ENCODE measurements at regions not wholly inside any gene's neighbourhood (a gene's known extent, or its start where the extent isn't known, plus 50 kb on each side); places are given as distances from the start of the nearest gene placed in this dataset.

GRCh38 chr2:200044453-200044852 is 89.1 kb downstream of the MAIP1 start:
- intact Hi-C loops (cut with micrococcal nuclease): no loop called here
- H3K36me3 Mint-ChIP-seq (ENCODE audit: low read depth): no peaks in the 10 kb centered on the region
- DNase-seq (no peak), ATAC-seq (no peak)
- H3K9me3 Mint-ChIP-seq: peaks cover 16% of the 10 kb centered on the region
- TF ChIP-seq CTCF (IDR thresholded peaks at IDR 0.05): no peak
- no peak overlapping the region for H3K27ac Mint-ChIP-seq
- no peaks in the 10 kb centered on the region for H3K4me1 Mint-ChIP-seq (ENCODE audit: low read depth)
- POLR2A ChIA-PET: no interaction called here
- CTCF ChIA-PET: no interaction called here
- peaks cover 15% of the 10 kb centered on the region for H3K27me3 Mint-ChIP-seq
- H3K4me3 Mint-ChIP-seq: no peak overlapping the region

- CTCF ChIA-PET: no interaction called here
- no peaks in the 10 kb centered on the region for H3K4me1 Mint-ChIP-seq (ENCODE audit: low read depth)
These were observed 93.0 kb downstream of the MAIP1 start for GRCh38 chr2:200048421-200048820.

GRCh38 chr2:200049086-200049485 is 93.7 kb downstream of the MAIP1 start:
- POLR2A ChIA-PET: no interaction called here
- DNase-seq: no peak
- Mint-ChIP-seq H3K36me3 (ENCODE audit: low read depth) (no peaks in the 10 kb centered on the region), H3K4me3 (no peak overlapping the region), H3K9me3 (peaks cover 16% of the 10 kb centered on the region), H3K27ac (no peak overlapping the region), H3K27me3 (peaks cover 13% of the 10 kb centered on the region), H3K4me1 (ENCODE audit: low read depth) (no peaks in the 10 kb centered on the region)
- intact Hi-C loops (cut with micrococcal nuclease): no loop called here
- TF ChIP-seq CTCF (IDR thresholded peaks at IDR 0.05): no peak
- CTCF ChIA-PET: no interaction called here
- no peak for ATAC-seq

More at GRCh38 chr2:200048421-200048820, 93.0 kb downstream of the MAIP1 start:
- Mint-ChIP-seq H3K9me3 (peaks cover 16% of the 10 kb centered on the region), H3K27me3 (peaks cover 15% of the 10 kb centered on the region), H3K4me3 (no peak overlapping the region), H3K36me3 (ENCODE audit: low read depth) (no peaks in the 10 kb centered on the region), H3K27ac (no peak overlapping the region)
- no peak for DNase-seq
- intact Hi-C loops (cut with micrococcal nuclease): no loop called here
- no peak for TF ChIP-seq CTCF (IDR thresholded peaks at IDR 0.05)
- no peak for ATAC-seq
- POLR2A ChIA-PET: no interaction called here

GRCh38 chr2:200050921-200051610 is 95.7 kb downstream of the MAIP1 start:
- intact Hi-C loops (cut with micrococcal nuclease): no loop called here
- Mint-ChIP-seq H3K9me3 (peaks cover 9% of the 10 kb centered on the region), H3K27ac (no peak overlapping the region), H3K36me3 (ENCODE audit: low read depth) (no peaks in the 10 kb centered on the region), H3K27me3 (peaks cover 14% of the 10 kb centered on the region), H3K4me3 (no peak overlapping the region), H3K4me1 (ENCODE audit: low read depth) (no peaks in the 10 kb centered on the region)
- TF ChIP-seq CTCF (IDR thresholded peaks at IDR 0.05): no peak
- DNase-seq (no peak), ATAC-seq (no peak)
- ChIA-PET CTCF (interaction anchor here (1.0 to 1.4 kb wide), 2 partner anchors 8 to 14 kb away, joined by 5 read pairs; no protein-coding TSS in a partner anchor), POLR2A (interaction anchor here (1.2 kb wide), 1 partner anchor 64 kb away, joined by 3 read pairs; no protein-coding TSS in a partner anchor)

- Mint-ChIP-seq H3K27me3 (peaks cover 19% of the 10 kb centered on the region), H3K4me3 (no peak overlapping the region)
These were observed 96.2 kb downstream of the MAIP1 start for GRCh38 chr2:200051611-200051945.

More at GRCh38 chr2:200051611-200051945, 96.2 kb downstream of the MAIP1 start:
- TF ChIP-seq CTCF (IDR thresholded peaks at IDR 0.05): no peak
- no peak for ATAC-seq
- H3K27ac Mint-ChIP-seq: no peak overlapping the region
- intact Hi-C loops (cut with micrococcal nuclease): no loop called here
- no peak for DNase-seq
- peaks cover 4% of the 10 kb centered on the region for H3K9me3 Mint-ChIP-seq
- no peaks in the 10 kb centered on the region for H3K4me1 Mint-ChIP-seq (ENCODE audit: low read depth)
- CTCF ChIA-PET: no interaction called here
- POLR2A ChIA-PET: no interaction called here
- H3K36me3 Mint-ChIP-seq (ENCODE audit: low read depth): no peaks in the 10 kb centered on the region

Data from activated CD8-positive, alpha-beta T cell treated with anti-CD3 and anti-CD28 coated beads for 36 hours (primary cell).